Endodermal cell (in vitro differentiated cells): ENCODE measurements at regions not wholly inside any gene's neighbourhood (a gene's known extent, or its start where the extent isn't known, plus 50 kb on each side); places are given as distances from the start of the nearest gene placed in this dataset.

Source experiments
- DNase-seq: peaks from one replicate; pipeline ENCODE4 v3.0.0-alpha.2; 2017
- H3K27ac ChIP-seq: 2 replicates; pipeline ENCODE4 v1.5.1; 2013; ENCODE audit warnings: mild to moderate bottlenecking, low read depth, low read length, moderate library complexity
- H3K27me3 ChIP-seq: 2 replicates; pipeline ENCODE4 v1.6.1; 2013; ENCODE audit warnings: mild to moderate bottlenecking, low read length, moderate library complexity; ENCODE audit not compliant: insufficient read depth, control insufficient read depth, poor library complexity, severe bottlenecking
- H3K36me3 ChIP-seq: 2 replicates; pipeline ENCODE4 v1.7.0; 2013; ENCODE audit warnings: mild to moderate bottlenecking, low read length, moderate library complexity; ENCODE audit not compliant: control insufficient read depth, insufficient read depth
- H3K4me1 ChIP-seq: one replicate; pipeline ENCODE4 v1.7.0; 2013; ENCODE audit warnings: low read length; ENCODE audit not compliant: control insufficient read depth, insufficient read depth
- H3K4me3 ChIP-seq: 2 replicates; pipeline ENCODE4 v1.5.1; 2013; ENCODE audit warnings: mild to moderate bottlenecking, low read length, moderate library complexity
- H3K9ac ChIP-seq: 2 replicates; pipeline ENCODE4 v1.6.1; 2013; ENCODE audit warnings: mild to moderate bottlenecking, low read length, moderate library complexity; ENCODE audit not compliant: poor library complexity, severe bottlenecking; ENCODE audit errors: extremely low read depth
- H3K9me3 ChIP-seq: 2 replicates; pipeline ENCODE4 v1.6.1; 2013; ENCODE audit warnings: mild to moderate bottlenecking, low read length, moderate library complexity; ENCODE audit not compliant: control insufficient read depth
- H3K27ac Mint-ChIP-seq: 2 replicates; pipeline ENCODE4 v1.8.0; 2020; ENCODE audit warnings: mixed read lengths
- H3K27me3 Mint-ChIP-seq: 2 replicates; pipeline ENCODE4 v1.8.0; 2021; ENCODE audit warnings: mild to moderate bottlenecking, mixed read lengths; ENCODE audit not compliant: insufficient read depth
- H3K36me3 Mint-ChIP-seq: 2 replicates; pipeline ENCODE4 v1.8.0; 2020; ENCODE audit warnings: low read depth, mixed read lengths
- H3K4me1 Mint-ChIP-seq: 2 replicates; pipeline ENCODE4 v1.8.0; 2020; ENCODE audit warnings: mixed read lengths
- H3K4me3 Mint-ChIP-seq: 2 replicates; pipeline ENCODE4 v1.8.0; 2020; ENCODE audit warnings: mild to moderate bottlenecking, moderate library complexity, mixed read lengths
- H3K9me3 Mint-ChIP-seq: 2 replicates; pipeline ENCODE4 v1.8.0; 2020; ENCODE audit warnings: mild to moderate bottlenecking, mixed read lengths
- WGBS, 2 experiments: methylation state at CpG; one replicate each; pipeline versions ENCODE4 v1.1.5 to v1.1.7; 2013; ENCODE audit warnings: missing lambda C conversion rate in 2 of 2, mixed read lengths in 1 of 2; ENCODE audit not compliant: insufficient coverage in 1 of 2, insufficient read length in 1 of 2; 5-methylcytosine and 5-hydroxymethylcytosine counted together
- TF ChIP-seq, protein P1 (sequence below): fragments of 200-600 bp; sonication (generic); conservative IDR thresholded peaks from 2 replicates; pipeline ENCODE4 v1.5.0; 2021; ENCODE audit warnings: antibody characterized with exemption, mild to moderate bottlenecking

DNA sequence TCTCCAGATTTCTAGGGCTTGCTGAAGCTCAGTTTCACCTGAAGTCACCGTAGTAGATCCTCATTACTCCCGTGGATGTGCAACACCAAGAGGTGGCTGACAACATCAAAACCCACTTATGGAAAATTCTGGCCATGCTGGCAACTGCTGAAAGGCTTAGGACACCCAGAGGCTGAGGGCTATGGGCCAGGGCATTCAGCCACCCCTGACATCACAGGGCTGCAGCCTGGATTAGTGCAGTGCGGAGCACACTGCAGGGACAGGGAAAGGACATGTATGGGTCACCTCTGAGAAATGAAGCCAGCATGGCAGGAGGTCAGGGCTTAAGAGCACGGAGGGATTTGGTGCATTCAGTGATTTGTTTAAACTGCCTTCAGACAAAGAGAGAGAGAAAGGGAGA, 300.6 kb downstream of the TDRD15 start:
- no peak for DNase-seq
- H3K9me3 Mint-ChIP-seq = peaks cover 18% of the 10 kb centered on the region
- Histone ChIP-seq H3K36me3 (no peaks in the 10 kb centered on the region), H3K27ac (no peak overlapping the region), H3K9ac (no peak overlapping the region), H3K9me3 (peaks cover 23% of the 10 kb centered on the region), H3K4me1 (no peaks in the 10 kb centered on the region), H3K27me3 (no peaks in the 10 kb centered on the region), H3K4me3 (no peak overlapping the region)
- no peak overlapping the region for H3K4me3 Mint-ChIP-seq
- peaks cover 3% of the 10 kb centered on the region for H3K36me3 Mint-ChIP-seq
- peaks cover 25% of the 10 kb centered on the region for H3K4me1 Mint-ChIP-seq
- H3K27me3 Mint-ChIP-seq = no peaks in the 10 kb centered on the region
- 92 to 93% methylated on average over 3 to 4 of the region's 4 CpGs for WGBS, 2 experiments
- H3K27ac Mint-ChIP-seq = no peak overlapping the region
- TF ChIP-seq, protein P1, sequence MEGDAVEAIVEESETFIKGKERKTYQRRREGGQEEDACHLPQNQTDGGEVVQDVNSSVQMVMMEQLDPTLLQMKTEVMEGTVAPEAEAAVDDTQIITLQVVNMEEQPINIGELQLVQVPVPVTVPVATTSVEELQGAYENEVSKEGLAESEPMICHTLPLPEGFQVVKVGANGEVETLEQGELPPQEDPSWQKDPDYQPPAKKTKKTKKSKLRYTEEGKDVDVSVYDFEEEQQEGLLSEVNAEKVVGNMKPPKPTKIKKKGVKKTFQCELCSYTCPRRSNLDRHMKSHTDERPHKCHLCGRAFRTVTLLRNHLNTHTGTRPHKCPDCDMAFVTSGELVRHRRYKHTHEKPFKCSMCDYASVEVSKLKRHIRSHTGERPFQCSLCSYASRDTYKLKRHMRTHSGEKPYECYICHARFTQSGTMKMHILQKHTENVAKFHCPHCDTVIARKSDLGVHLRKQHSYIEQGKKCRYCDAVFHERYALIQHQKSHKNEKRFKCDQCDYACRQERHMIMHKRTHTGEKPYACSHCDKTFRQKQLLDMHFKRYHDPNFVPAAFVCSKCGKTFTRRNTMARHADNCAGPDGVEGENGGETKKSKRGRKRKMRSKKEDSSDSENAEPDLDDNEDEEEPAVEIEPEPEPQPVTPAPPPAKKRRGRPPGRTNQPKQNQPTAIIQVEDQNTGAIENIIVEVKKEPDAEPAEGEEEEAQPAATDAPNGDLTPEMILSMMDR = no peak

DNA sequence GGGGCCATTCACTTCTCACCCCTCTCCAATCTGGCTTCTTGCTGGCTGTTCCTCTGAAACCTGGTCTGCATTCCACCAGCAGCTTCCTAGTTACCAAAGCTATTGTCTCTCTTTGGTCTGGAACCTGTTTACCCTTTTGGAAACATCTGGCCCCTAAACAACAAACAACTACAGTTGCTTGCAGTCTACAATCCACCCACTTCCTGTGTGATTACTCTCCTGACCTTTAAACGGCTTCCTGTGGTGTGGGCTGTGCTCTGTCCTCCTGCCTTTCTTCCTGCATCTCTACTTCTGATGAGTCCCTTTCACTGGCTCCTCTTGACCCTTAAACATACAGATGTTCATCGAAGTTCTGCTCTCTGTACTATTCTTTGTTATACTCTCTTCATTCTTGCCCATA, 303.8 kb downstream of the TDRD15 start:
- H3K9me3 ChIP-seq = peaks cover 17% of the 10 kb centered on the region
- no peaks in the 10 kb centered on the region for H3K36me3 ChIP-seq
- no peak for DNase-seq
- Mint-ChIP-seq H3K4me1 (peaks cover 25% of the 10 kb centered on the region), H3K27ac (peak overlapping the region; percentile 62), H3K36me3 (no peaks in the 10 kb centered on the region), H3K4me3 (no peak overlapping the region), H3K27me3 (no peaks in the 10 kb centered on the region), H3K9me3 (peaks cover 14% of the 10 kb centered on the region)
- 93 to 94% methylated on average over 2 of the region's 2 CpGs for WGBS, 2 experiments
- no peak overlapping the region for H3K9ac ChIP-seq
- H3K4me1 ChIP-seq = peaks cover 3% of the 10 kb centered on the region
- no peaks in the 10 kb centered on the region for H3K27me3 ChIP-seq
- TF ChIP-seq, protein P1 = no peak
- H3K27ac ChIP-seq = no peak overlapping the region
- H3K4me3 ChIP-seq = peak overlapping the region; percentile 50

DNA sequence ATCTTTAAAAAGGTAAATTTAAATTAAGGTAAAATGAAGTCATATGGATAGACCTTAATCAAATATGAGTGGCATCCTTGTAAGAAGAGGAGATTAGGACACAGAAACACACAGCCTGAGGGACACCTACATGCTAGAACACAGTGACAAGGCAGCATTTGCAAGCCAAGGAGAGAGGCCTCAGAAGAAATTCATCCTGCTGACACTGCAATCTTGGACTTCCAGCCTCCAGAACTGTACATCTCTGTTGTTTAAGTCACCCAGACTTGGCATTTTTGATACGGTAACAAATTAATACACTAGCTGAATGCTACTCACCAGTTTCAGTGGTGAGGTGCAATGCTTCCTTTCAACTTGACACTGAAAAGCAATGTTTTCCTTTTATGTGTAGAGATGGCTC, 305.0 kb downstream of the TDRD15 start:
- H3K36me3 Mint-ChIP-seq = no peaks in the 10 kb centered on the region
- H3K27me3 Mint-ChIP-seq = no peaks in the 10 kb centered on the region
- 88 to 96% methylated on average over 1 of the region's 1 CpG for WGBS, 2 experiments

More for the DNA sequence above, 305.0 kb downstream of the TDRD15 start:
- DNase-seq = no peak
- Mint-ChIP-seq H3K27ac (no peak overlapping the region), H3K4me1 (peaks cover 14% of the 10 kb centered on the region), H3K4me3 (no peak overlapping the region), H3K9me3 (peaks cover 16% of the 10 kb centered on the region)
- Histone ChIP-seq H3K9me3 (peaks cover 14% of the 10 kb centered on the region), H3K27ac (no peak overlapping the region), H3K36me3 (no peaks in the 10 kb centered on the region), H3K4me3 (peak overlapping the region; percentile 8), H3K9ac (no peak overlapping the region), H3K4me1 (peaks cover 3% of the 10 kb centered on the region), H3K27me3 (no peaks in the 10 kb centered on the region)
- TF ChIP-seq, protein P1 = no peak
